Body of pancreas (tissue), 4 donors: ENCODE measurements at regions not wholly inside any gene's neighbourhood (a gene's known extent, or its start where the extent isn't known, plus 50 kb on each side); places are given as distances from the start of the nearest gene placed in this dataset.

Experiments
- ATAC-seq: fragments of 150-250 bp; one replicate; pipeline ENCODE4 v1.9.1; 2016
- DNase-seq, 4 donors: peaks; one replicate each; pipeline ENCODE4 v3.0.0-alpha.2; 2019
- H3K27ac ChIP-seq, 4 donors: fragments of 200-600 bp; sonication (generic); 1 replicate in 3 of 4; 2 replicates in 1 of 4; pipeline versions ENCODE4 v1.5.1 to v1.6.1; 2016 to 2019; ENCODE audit warnings: mild to moderate bottlenecking in 1 of 4, mixed read lengths in 1 of 4, moderate library complexity in 1 of 4
- H3K27me3 ChIP-seq, 2 donors: fragments of 200-600 bp; sonication (generic); one replicate each; pipeline ENCODE4 v1.6.0; 2016; ENCODE audit warnings: mild to moderate bottlenecking in 1 of 2
- H3K36me3 ChIP-seq, 2 donors: fragments of 200-600 bp; sonication (generic); replicated peaks in 1 of 2; 2 replicates each; pipeline ENCODE4 v1.5.1; 2016; ENCODE audit warnings: low read depth in 2 of 2; ENCODE audit not compliant: insufficient read depth in 1 of 2
- H3K4me1 ChIP-seq: fragments of 200-600 bp; sonication (generic); one replicate; pipeline ENCODE4 v1.6.0; 2016
- H3K4me3 ChIP-seq, 2 donors: fragments of 200-600 bp; sonication (generic); 1 replicate in 1 of 2; 2 replicates in 1 of 2; pipeline ENCODE4 v1.5.1; 2016 to 2019
- H3K9me3 ChIP-seq, 3 donors: fragments of 200-600 bp; sonication (generic); 1 replicate in 2 of 3; 2 replicates in 1 of 3; pipeline ENCODE4 v1.5.1; 2016
- POLR2A ChIP-seq, 3 donors: fragments of 450-650 bp; IDR thresholded peaks; one replicate each; pipeline ENCODE4 v1.6.1; 2016; ENCODE audit warnings: antibody characterized with exemption in 3 of 3, mild to moderate bottlenecking in 2 of 3
- WGBS, 2 donors: methylation state at CpG; one replicate each; pipeline ENCODE4 v1.1.5; 2017; 5-methylcytosine and 5-hydroxymethylcytosine counted together
- intact Hi-C: fragments of 100-400 bp; cut with DNase I; formaldehyde crosslinking; loops from one replicate; pipeline ENCODE4 v1.15.1; 2023
- TF ChIP-seq, protein P1 (sequence below), 7 experiments: fragments of 450-650 bp in 4 of 7; fragments of 200-600 bp in 3 of 7; sonication (generic) in 3 of 7; IDR thresholded peaks; one replicate each; pipeline ENCODE4 v1.5.1; 2016 to 2019; ENCODE audit warnings: antibody characterized with exemption in 7 of 7

DNA sequence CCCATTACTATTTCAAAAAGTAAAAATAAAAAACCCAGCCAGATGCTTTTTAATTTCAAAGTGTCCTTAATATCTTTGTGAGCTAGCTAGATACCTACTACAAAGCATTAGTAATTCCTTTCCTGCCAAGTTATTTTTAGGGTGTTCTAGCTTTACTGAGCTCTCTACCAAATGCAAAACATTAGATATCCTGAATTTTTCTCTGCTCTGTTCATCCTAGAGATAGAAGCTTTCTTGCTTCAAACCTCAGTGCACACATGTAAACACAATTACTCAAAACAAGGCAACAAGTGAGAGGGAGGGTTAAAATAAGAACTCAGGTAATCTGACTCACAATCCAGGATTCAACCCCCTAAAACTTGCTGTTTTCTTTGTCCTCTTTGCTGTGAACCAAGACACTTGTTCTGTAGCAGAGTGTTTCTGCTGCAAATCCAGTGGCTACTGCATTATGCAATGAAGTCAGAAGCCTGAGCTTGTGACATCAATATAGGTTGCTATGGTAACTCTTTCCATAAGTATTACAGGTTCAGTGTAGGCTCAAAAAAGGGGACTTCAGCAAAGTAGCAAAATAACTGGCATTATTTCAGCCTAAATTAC, 72.6 kb upstream of the STXBP5 start:
- intact Hi-C loops: no loop called here
- Histone ChIP-seq H3K27me3 (no peaks in the 10 kb centered on the region), H3K9me3 (no peaks in the 10 kb centered on the region), H3K4me1 (peaks cover 17% of the 10 kb centered on the region), H3K36me3 (no peaks in the 10 kb centered on the region), H3K27ac (no peak overlapping the region), H3K4me3 (no peak overlapping the region)
- DNase-seq (no peak), ATAC-seq (no peak)
- no peak for TF ChIP-seq POLR2A (IDR thresholded peaks at IDR 0.05)
- TF ChIP-seq, protein P1, sequence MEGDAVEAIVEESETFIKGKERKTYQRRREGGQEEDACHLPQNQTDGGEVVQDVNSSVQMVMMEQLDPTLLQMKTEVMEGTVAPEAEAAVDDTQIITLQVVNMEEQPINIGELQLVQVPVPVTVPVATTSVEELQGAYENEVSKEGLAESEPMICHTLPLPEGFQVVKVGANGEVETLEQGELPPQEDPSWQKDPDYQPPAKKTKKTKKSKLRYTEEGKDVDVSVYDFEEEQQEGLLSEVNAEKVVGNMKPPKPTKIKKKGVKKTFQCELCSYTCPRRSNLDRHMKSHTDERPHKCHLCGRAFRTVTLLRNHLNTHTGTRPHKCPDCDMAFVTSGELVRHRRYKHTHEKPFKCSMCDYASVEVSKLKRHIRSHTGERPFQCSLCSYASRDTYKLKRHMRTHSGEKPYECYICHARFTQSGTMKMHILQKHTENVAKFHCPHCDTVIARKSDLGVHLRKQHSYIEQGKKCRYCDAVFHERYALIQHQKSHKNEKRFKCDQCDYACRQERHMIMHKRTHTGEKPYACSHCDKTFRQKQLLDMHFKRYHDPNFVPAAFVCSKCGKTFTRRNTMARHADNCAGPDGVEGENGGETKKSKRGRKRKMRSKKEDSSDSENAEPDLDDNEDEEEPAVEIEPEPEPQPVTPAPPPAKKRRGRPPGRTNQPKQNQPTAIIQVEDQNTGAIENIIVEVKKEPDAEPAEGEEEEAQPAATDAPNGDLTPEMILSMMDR (IDR thresholded peaks at IDR 0.05): no peak

DNA sequence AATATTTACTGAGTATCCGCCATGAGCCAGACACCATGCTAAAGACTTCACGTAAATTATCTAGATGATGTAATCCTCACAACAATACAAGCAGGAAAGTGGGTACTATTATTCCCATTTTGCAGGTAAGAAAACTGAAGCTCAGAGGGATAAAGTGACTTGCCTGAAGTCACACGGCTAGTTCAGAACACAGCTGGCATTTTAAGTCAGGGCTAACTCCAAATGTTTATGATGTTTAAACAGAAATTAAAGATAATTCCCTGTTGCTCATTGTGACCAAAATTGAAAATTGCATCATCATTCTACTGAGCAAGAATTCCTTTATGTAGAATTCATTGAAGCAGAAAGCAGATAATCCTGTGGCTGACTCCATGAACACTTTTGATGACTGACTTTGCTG, 71.3 kb upstream of the STXBP5 start:
- intact Hi-C loops: no loop called here
- no peak for TF ChIP-seq POLR2A (IDR thresholded peaks at IDR 0.05)
- TF ChIP-seq, protein P1 (IDR thresholded peaks at IDR 0.05): no peak
- WGBS, 2 donors: 56 to 63% methylated on average over 3 of the region's 3 CpGs
- H3K9me3 ChIP-seq: no peaks in the 10 kb centered on the region
- H3K4me1 ChIP-seq: peaks cover 17% of the 10 kb centered on the region
- no peaks in the 10 kb centered on the region for H3K36me3 ChIP-seq
- H3K27ac ChIP-seq: no peak overlapping the region
- DNase-seq (no peak), ATAC-seq (no peak)
- no peak overlapping the region for H3K4me3 ChIP-seq
- no peaks in the 10 kb centered on the region for H3K27me3 ChIP-seq

DNA sequence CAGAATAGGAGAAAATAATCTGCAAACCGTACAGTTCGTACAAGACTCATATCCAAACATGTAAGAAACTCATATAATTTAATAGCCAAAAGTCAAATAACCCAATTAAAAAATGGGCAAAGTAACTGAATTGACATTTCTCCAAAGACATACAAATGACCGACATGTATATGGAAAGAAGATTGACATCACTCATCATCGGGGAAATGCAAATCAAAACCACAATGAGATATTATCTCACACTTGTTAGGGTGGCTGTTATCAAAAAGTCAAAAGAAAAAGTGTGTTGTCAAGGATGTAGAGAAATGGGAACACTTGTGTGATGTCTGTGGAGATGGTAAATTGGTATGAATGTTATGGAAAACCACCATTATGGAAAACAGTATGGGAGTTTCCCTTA, 70.5 kb upstream of the STXBP5 start:
- ATAC-seq (no peak), DNase-seq (no peak)
- Histone ChIP-seq H3K27ac (no peak overlapping the region), H3K36me3 (no peaks in the 10 kb centered on the region), H3K4me3 (no peak overlapping the region), H3K9me3 (no peaks in the 10 kb centered on the region), H3K27me3 (no peaks in the 10 kb centered on the region), H3K4me1 (peaks cover 17% of the 10 kb centered on the region)
- intact Hi-C loops: no loop called here
- TF ChIP-seq, protein P1 (IDR thresholded peaks at IDR 0.05): no peak
- TF ChIP-seq POLR2A (IDR thresholded peaks at IDR 0.05): no peak
- WGBS, 2 donors: 91 to 96% methylated on average over 4 of the region's 4 CpGs

DNA sequence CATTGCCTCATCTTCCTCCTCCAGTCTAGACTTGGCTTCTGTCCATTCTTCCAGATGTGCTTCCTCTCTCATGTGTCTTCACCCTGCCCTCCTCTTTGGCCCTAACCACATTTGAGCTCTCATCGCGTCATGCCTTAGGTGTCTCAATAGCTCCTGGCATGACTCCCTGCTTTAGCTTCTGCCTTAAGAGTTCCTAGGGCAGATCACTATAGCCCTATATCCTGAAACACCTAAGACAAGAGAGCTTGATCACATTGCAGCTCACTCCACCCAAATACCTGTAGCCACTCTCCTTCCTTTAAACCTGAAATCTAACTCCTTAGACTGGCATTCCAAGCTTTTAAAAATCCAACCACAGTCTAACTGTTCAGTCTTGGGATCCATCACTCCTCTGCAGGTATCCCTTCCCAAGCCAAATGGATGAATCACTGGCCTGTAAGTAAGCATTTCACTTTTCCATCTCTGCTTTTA, 69.0 kb upstream of the STXBP5 start:
- DNase-seq: peak in 2 of 4 donors; percentile 7 to 35
- ATAC-seq: peak; percentile 42
- 54 to 59% methylated on average over 2 of the region's 2 CpGs for WGBS, 2 donors
- H3K4me1 ChIP-seq: peaks cover 17% of the 10 kb centered on the region
- intact Hi-C loops: no loop called here
- no peak overlapping the region for H3K27ac ChIP-seq
- H3K27me3 ChIP-seq: no peaks in the 10 kb centered on the region
- no peaks in the 10 kb centered on the region for H3K36me3 ChIP-seq
- TF ChIP-seq, protein P1 (IDR thresholded peaks at IDR 0.05): no peak
- TF ChIP-seq POLR2A (IDR thresholded peaks at IDR 0.05): no peak
- H3K9me3 ChIP-seq: no peaks in the 10 kb centered on the region
- H3K4me3 ChIP-seq: no peak overlapping the region

DNA sequence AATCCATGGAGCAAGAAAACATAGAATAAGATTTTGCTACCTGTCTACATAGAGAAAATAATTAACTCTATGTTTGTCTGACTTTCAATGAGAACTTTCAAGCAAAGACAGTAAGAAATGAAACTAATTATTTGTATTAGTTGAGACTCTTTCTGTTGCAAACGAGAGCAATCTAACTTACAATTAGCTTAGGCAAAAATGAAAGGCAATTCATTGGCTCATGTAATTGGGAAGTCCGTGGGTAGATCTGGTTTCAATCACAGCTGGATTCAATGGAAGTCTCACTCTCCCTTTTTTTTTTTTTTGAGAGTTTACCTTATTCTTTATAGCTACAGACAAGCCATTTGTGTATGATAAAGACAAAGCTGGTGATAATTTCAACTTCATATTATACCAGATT, 68.2 kb upstream of the STXBP5 start:
- no peak for TF ChIP-seq POLR2A (IDR thresholded peaks at IDR 0.05)
- TF ChIP-seq, protein P1 (IDR thresholded peaks at IDR 0.05): no peak
- DNase-seq (no peak), ATAC-seq (no peak)
- intact Hi-C loops: no loop called here
- Histone ChIP-seq H3K27ac (no peak overlapping the region), H3K36me3 (no peaks in the 10 kb centered on the region), H3K27me3 (no peaks in the 10 kb centered on the region), H3K4me3 (no peak overlapping the region), H3K4me1 (peaks cover 17% of the 10 kb centered on the region), H3K9me3 (no peaks in the 10 kb centered on the region)
- WGBS, 2 donors: 25 to 28% methylated on average over 2 of the region's 2 CpGs
